Activated CD8-positive, alpha-beta memory T cell treated with anti-CD3 and anti-CD28 coated beads, Interleukin-2, amount 10 ng/mL, durations not matched to agents 7 days and 5 days (primary cell): ENCODE measurements at regions not wholly inside any gene's neighbourhood (a gene's known extent, or its start where the extent isn't known, plus 50 kb on each side); places are given as distances from the start of the nearest gene placed in this dataset.

Experiments
- ATAC-seq: fragments of 150-1000 bp; cut with Tn5 transposase; one replicate; pipeline ENCODE4 v1.10.0; 2021; ENCODE audit warnings: moderate library complexity
- CTCF ChIA-PET: fragments of 350-600 bp; sonication (Branson Sonifier 250); formaldehyde crosslinking; loops from one replicate; lab custom pipeline; 2021; ENCODE audit warnings: antibody characterized with exemption; lab: Charles Lee
- DNase-seq: peaks from one replicate; pipeline ENCODE4 v3.0.0-alpha.2; 2020
- H3K27ac Mint-ChIP-seq: one replicate; pipeline ENCODE4 v1.8.0; 2021; ENCODE audit warnings: mild to moderate bottlenecking, mixed read lengths
- H3K27me3 Mint-ChIP-seq: one replicate; pipeline ENCODE4 v1.8.0; 2021; ENCODE audit warnings: mixed read lengths
- H3K36me3 Mint-ChIP-seq: one replicate; pipeline ENCODE4 v1.8.0; 2021; ENCODE audit warnings: mild to moderate bottlenecking, mixed read lengths
- H3K4me1 Mint-ChIP-seq: one replicate; pipeline ENCODE4 v1.8.0; 2021; ENCODE audit warnings: mixed read lengths
- H3K4me3 Mint-ChIP-seq: one replicate; pipeline ENCODE4 v1.8.0; 2021; ENCODE audit warnings: mild to moderate bottlenecking, moderate library complexity, mixed read lengths
- H3K9me3 Mint-ChIP-seq: one replicate; pipeline ENCODE4 v1.8.0; 2022; ENCODE audit warnings: low read depth, mixed read lengths

DNA sequence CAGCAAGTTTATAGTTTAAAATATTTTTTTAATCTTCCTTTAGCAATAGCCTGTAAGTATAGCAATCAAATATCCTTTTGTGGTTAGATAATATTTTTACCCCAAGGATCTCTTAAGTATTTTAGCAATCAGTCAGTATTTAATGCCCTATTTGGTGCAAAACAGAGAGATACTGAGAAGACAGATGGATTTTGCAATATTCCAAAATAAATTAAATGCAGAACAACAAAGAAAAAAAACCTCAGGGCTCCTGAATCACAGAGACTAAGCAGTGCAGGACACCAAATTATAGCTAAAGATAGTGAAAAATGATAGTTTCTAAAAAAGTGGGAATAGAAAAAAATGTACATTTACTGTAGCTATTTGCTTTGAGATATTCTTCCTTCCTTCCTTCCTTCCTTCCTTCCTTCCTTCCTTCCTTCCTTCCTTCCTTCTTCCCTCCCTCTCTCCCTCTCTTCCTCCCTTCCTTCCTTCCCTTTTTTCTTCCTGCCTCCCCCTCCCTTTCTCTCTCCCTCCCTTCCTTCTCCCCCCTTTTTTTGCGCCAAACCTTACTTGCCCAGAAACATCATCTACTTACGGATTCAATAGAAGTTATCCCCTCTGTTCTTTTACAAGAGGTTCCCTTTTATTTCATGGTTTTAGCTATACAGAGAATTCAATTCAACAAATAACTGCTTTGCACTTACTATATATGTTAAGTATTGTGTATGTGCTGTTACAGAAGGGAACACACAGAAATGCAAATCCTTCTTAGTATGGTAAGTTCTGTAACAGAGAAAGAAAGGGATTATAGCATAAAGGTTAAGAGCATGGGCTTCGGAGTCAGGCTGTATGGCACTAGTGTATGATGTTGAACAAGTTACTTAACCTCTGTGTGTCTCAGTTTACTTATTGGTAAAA, 219.0 kb downstream of the CPE start:
- ATAC-seq (no peak), DNase-seq (no peak)
- H3K27me3 Mint-ChIP-seq: no peaks in the 10 kb centered on the region
- no peak overlapping the region for H3K27ac Mint-ChIP-seq
- no peaks in the 10 kb centered on the region for H3K9me3 Mint-ChIP-seq
- CTCF ChIA-PET: no interaction called here
- no peaks in the 10 kb centered on the region for H3K4me1 Mint-ChIP-seq
- no peaks in the 10 kb centered on the region for H3K36me3 Mint-ChIP-seq
- no peak overlapping the region for H3K4me3 Mint-ChIP-seq

DNA sequence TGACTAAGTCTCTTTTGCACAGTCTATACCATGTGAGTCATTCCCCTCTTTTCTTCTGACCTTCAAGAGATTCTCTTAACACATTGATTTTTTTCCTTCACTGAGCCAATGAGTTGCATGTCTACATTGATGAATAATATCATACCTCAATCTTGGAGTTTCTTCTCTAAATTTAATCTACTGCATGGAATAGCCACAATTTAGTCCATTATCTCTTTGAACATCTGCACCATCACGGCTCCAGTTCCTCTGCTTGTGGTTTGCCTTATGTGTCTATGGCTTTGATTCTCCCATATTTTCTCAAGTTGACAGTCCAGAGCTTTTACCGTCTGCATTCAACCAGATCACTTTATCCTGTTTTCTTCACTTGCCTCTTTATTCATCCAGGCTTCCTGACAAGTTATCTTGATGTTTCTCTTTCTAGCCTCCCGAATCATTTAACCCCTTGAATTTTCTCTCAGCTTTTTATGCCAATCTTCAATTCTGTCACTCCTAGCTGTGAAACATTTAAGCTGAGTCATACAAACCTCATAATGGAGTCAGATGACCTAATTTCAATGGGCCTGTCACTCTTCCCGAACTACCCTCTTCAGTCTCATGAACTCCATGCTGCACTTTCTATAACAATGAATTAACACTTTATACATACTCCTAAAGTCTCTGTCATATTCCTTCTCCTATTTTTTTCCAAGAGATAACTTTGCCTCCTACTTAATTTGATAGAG, 222.3 kb downstream of the CPE start:
- DNase-seq (no peak), ATAC-seq (no peak)
- Mint-ChIP-seq H3K9me3 (no peaks in the 10 kb centered on the region), H3K27ac (no peak overlapping the region), H3K4me1 (no peaks in the 10 kb centered on the region), H3K4me3 (no peak overlapping the region), H3K36me3 (no peaks in the 10 kb centered on the region), H3K27me3 (no peaks in the 10 kb centered on the region)
- CTCF ChIA-PET: no interaction called here

DNA sequence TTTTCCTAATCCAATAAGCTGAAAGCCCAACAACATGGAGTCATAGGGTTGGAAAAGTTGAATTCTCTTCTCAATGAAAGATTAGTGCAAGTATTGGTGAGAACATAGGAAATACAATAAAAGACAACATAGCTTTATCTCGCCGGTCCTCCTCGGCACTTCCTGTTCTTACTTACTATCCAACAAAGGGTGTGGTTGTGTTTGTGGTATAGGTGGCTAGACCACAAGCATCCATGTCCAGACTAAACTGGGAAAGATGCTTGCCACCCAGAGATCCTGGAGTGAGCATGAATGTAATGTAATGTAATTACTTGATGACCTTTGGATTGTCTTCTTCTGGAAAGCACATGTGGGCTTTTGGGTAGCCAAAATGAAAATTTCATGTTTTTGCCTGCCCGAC, 223.8 kb downstream of the CPE start:
- Mint-ChIP-seq H3K27ac (no peak overlapping the region), H3K36me3 (no peaks in the 10 kb centered on the region), H3K27me3 (no peaks in the 10 kb centered on the region), H3K4me1 (no peaks in the 10 kb centered on the region), H3K4me3 (no peak overlapping the region), H3K9me3 (no peaks in the 10 kb centered on the region)
- CTCF ChIA-PET: no interaction called here
- ATAC-seq: no peak
- no peak for DNase-seq

DNA sequence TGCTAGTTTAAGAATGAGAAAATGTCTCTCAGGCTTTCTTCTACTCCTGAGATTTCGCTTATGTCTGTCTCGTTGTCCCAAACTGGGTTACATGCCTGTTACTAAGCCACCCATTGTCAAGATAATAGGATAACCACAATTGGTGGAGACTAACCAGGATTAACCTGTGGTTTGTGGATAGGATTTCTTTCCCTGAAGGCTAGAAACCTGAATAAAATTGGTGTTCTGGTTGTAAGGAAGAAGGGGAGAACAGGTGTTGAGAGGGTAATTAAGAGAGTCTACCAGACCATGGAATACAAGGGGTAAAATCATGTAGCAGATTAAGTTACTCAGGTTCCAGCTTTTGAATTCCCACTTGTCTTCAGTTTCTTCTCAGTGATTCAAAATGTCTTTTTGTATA, 225.4 kb downstream of the CPE start:
- ATAC-seq: no peak
- Mint-ChIP-seq H3K4me1 (no peaks in the 10 kb centered on the region), H3K27ac (no peak overlapping the region), H3K36me3 (no peaks in the 10 kb centered on the region), H3K9me3 (no peaks in the 10 kb centered on the region), H3K27me3 (no peaks in the 10 kb centered on the region), H3K4me3 (no peak overlapping the region)
- DNase-seq: no peak
- CTCF ChIA-PET: no interaction called here

DNA sequence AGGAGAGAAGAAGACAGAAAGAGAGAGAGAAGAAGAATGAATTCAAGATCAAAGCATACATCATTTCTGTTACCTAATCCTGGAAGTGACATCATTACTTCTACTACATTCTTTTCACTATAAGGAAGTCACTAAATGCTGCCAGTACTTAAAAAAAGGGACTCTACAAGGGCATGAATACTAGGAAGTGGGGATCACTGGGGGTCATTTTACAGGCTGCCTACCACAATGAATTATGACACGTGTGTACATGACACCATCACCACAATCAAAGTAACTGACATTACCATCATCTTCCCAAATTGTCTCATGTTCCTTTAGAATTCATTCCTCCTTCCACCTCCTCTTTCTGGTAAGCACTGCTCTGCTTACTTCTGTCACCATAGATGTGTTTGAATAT, 227.0 kb downstream of the CPE start:
- peaks cover 1% of the 10 kb centered on the region for H3K4me1 Mint-ChIP-seq
- DNase-seq (no peak), ATAC-seq (no peak)
- H3K9me3 Mint-ChIP-seq: no peaks in the 10 kb centered on the region
- no peaks in the 10 kb centered on the region for H3K36me3 Mint-ChIP-seq
- H3K27me3 Mint-ChIP-seq: no peaks in the 10 kb centered on the region
- H3K27ac Mint-ChIP-seq: no peak overlapping the region
- CTCF ChIA-PET: no interaction called here
- H3K4me3 Mint-ChIP-seq: no peak overlapping the region

DNA sequence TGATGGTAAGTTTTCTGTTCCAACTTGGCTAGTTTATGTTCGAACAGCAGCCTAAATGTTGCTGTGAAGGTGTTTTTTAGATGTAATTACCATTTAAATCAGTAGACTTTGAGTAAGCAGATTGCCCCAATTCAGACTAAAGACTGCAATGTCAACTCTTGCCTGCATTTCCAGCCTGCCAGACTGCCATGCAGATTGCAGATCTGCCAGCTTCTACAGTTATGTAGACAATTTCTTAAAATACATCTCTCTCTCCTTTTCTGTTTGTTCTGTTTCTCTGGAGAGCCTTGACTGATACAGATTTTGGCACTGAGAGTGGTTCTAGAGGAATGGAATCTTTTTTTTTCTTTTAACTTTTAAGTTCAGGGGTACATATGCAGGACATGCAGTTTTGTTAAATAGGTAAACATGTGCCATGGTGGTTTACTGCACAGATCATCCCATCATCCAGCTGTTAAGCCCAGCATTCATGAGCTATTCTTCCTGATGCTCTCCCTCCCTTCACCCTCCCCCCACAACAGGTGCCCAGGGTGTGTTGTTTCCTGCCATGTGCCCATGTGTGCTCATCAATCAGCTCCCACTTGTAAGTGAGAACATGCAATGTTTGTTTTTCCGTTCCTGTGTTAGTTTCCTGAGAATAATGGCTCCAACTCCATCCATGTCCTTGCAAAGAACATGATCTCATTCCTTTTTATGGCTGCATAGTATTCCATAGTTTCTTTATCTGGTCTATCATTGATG, 227.8 kb downstream of the CPE start:
- peaks cover 5% of the 10 kb centered on the region for H3K4me1 Mint-ChIP-seq
- CTCF ChIA-PET: no interaction called here
- H3K4me3 Mint-ChIP-seq: no peak overlapping the region
- no peaks in the 10 kb centered on the region for H3K9me3 Mint-ChIP-seq
- DNase-seq (no peak), ATAC-seq (no peak)
- H3K36me3 Mint-ChIP-seq: no peaks in the 10 kb centered on the region
- no peaks in the 10 kb centered on the region for H3K27me3 Mint-ChIP-seq
- H3K27ac Mint-ChIP-seq: no peak overlapping the region

DNA sequence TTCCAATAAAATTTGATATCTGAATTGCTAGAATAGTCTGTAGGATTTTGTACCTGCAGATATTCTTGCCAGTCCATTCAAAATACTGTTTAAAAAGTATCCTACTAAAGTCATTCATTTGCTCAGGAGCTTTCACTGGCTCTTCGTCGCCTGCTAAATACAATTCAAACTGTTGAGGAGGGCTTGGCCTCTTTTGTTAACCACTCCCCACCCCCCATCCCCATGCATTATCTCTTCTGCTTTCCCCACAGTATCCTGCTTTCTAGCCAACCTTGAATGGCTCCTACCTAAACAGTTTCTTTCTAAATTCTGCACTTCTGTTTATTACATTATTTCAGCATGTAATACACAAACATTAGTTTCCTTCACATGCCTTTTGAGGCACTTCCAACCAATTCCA, 230.8 kb downstream of the CPE start:
- DNase-seq: no peak
- Mint-ChIP-seq H3K27me3 (no peaks in the 10 kb centered on the region), H3K27ac (no peak overlapping the region), H3K4me1 (peaks cover 12% of the 10 kb centered on the region), H3K36me3 (no peaks in the 10 kb centered on the region), H3K4me3 (no peak overlapping the region), H3K9me3 (no peaks in the 10 kb centered on the region)
- no peak for ATAC-seq
- CTCF ChIA-PET: no interaction called here

DNA sequence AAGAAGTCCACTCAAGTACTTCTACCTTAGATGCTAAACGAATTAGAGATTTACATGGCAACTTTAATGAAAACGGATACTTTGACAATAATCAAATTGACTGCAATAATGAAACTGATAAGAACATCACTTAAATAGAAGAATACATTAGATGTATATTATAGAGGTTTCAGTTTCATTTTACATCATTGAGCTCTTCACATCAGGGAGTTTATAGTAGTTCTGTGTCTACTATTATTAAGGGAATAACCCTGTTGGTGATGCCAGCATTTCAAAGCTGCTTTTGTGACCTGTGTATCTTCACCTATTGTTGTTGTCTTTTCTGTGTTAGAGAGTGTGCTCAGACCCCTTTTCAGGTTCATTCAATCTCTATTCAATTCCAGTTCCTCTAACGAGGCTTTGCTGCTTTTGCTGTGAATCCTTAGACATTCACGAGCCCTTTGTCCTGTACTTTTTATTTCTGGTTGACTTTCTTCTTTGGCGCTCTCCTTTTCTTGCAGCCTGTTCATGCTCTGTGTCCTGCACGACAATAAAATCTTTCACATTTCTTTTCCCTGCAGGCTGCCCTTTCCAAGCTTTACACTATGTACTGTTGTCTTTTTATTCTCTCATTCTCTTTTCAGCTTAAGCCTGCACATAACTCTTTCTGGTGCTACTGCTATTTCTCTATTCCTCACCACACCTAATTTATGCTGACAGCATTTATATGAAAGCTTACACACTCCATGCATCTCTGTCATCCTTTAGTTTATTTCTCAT, 232.1 kb downstream of the CPE start:
- Mint-ChIP-seq H3K27me3 (no peaks in the 10 kb centered on the region), H3K9me3 (no peaks in the 10 kb centered on the region), H3K27ac (no peak overlapping the region), H3K4me1 (peaks cover 12% of the 10 kb centered on the region), H3K36me3 (no peaks in the 10 kb centered on the region), H3K4me3 (no peak overlapping the region)
- ATAC-seq (no peak), DNase-seq (no peak)
- CTCF ChIA-PET: no interaction called here

DNA sequence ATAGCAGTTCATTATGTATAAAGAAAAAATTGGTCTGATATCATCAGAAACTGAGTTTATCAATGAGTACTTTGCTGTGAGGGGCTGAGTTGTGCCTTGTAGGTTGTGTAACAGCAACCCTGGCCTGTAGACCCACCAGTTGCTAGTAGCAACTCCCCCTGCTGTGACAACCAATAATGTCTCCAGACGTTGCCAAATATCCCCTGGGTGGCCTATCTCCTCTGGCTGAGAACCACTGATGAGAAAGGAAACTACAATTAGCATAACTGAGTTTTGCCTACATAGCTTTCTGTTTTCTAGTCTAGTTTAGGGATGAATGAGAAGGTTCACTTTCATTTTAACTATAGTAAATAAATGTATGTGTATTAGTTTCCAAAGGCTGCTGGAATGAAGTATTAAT, 234.1 kb downstream of the CPE start:
- Mint-ChIP-seq H3K4me1 (peaks cover 12% of the 10 kb centered on the region), H3K4me3 (no peak overlapping the region), H3K27me3 (no peaks in the 10 kb centered on the region), H3K9me3 (no peaks in the 10 kb centered on the region), H3K27ac (no peak overlapping the region), H3K36me3 (no peaks in the 10 kb centered on the region)
- DNase-seq (no peak), ATAC-seq (peak; percentile 39)
- CTCF ChIA-PET: no interaction called here

DNA sequence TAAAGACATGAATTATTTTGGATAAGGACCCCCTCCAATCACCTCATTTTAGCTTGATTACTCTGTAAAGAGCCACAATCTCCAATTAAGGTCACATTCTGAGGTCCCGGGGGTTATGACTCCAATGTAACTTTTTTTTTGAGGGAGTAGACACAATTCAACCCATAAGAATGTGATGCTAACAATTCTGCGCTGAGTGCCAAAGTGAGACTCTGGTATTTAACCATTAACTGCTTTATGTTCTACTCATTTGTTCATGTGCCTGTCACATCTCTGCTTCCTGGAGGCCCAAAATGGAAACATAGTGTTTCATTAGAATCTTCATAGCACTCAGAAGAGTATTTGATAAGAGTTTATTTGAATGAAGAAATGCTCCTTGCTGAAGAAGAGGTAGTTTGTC, 234.8 kb downstream of the CPE start:
- Mint-ChIP-seq H3K27me3 (no peaks in the 10 kb centered on the region), H3K4me1 (peaks cover 12% of the 10 kb centered on the region), H3K27ac (no peak overlapping the region), H3K9me3 (no peaks in the 10 kb centered on the region), H3K4me3 (no peak overlapping the region), H3K36me3 (no peaks in the 10 kb centered on the region)
- CTCF ChIA-PET: no interaction called here
- no peak for ATAC-seq
- no peak for DNase-seq

DNA sequence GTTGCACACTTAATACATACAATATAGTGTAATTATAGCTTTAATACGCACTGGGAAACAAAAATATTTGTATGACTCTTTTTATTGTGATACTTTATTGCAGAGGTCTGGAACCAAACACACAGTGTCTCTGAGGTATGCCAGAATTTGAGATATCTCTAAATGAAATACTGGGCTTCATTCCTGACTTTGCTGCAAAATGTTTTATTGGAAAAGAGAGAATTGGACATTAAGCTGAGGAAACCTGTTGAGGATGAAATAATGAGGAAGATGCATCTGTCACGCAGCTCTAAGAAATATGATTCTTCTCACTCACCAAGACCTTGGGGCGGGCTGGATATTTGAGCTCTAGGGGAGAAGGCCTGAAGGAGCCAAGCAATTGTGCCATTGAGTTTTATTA, 242.1 kb downstream of the CPE start:
- Mint-ChIP-seq H3K36me3 (no peaks in the 10 kb centered on the region), H3K4me3 (no peak overlapping the region), H3K27ac (no peak overlapping the region), H3K9me3 (no peaks in the 10 kb centered on the region), H3K27me3 (no peaks in the 10 kb centered on the region), H3K4me1 (no peaks in the 10 kb centered on the region)
- DNase-seq (no peak), ATAC-seq (no peak)
- CTCF ChIA-PET: no interaction called here

DNA sequence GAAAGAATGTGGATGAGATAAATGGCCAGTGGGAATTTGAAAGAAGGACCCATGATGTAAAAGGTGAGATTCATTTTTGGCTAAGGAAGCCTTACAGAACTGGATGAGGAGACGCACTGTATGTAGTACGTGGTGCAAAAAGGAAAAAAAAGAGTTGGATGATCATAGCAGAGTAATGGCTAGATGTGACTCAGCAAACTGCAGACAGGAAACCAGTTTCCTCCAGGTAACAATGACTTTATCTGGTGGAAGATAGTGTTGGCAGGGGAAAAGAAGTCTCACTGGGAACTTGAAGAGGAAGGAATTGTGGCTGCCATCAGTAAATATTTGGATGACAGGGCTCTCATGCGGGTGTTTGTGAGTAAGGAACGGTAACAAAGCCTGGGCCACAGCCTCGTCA, 243.2 kb downstream of the CPE start:
- H3K4me3 Mint-ChIP-seq: no peak overlapping the region
- H3K27me3 Mint-ChIP-seq: no peaks in the 10 kb centered on the region
- ATAC-seq (no peak), DNase-seq (no peak)
- H3K36me3 Mint-ChIP-seq: no peaks in the 10 kb centered on the region
- H3K27ac Mint-ChIP-seq: no peak overlapping the region
- no peaks in the 10 kb centered on the region for H3K9me3 Mint-ChIP-seq
- H3K4me1 Mint-ChIP-seq: no peaks in the 10 kb centered on the region
- CTCF ChIA-PET: no interaction called here

DNA sequence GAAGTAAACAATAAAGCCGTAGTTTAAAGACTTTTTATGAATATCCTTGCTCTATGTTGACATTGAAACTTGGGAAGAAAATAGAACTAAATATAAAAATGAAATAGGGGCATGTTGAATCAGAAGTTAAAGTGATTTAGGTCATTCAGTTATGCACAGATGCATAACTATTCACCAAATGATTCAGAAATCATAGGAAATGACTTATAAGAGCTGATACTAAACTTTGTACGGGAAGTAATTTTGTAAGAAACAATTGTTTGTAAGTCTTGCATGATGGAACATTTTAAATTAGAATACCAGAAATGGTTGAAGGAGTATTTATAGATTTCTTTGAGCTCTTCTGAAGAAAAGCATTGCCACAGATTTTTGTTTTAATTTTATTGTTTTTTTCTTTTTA, 246.5 kb downstream of the CPE start:
- Mint-ChIP-seq H3K36me3 (no peaks in the 10 kb centered on the region), H3K9me3 (no peaks in the 10 kb centered on the region), H3K4me1 (no peaks in the 10 kb centered on the region), H3K27ac (no peak overlapping the region), H3K4me3 (no peak overlapping the region), H3K27me3 (no peaks in the 10 kb centered on the region)
- ATAC-seq (no peak), DNase-seq (no peak)
- CTCF ChIA-PET: no interaction called here
